GM10266 (cell line): ENCODE measurements at regions not wholly inside any gene's neighbourhood (a gene's known extent, or its start where the extent isn't known, plus 50 kb on each side); places are given as distances from the start of the nearest gene placed in this dataset.

ENCODE experiments used
- DNase-seq: peaks from one replicate; pipeline ENCODE4 v3.0.0; 2012; ENCODE audit errors: extremely low spot score
- CTCF ChIP-seq: IDR thresholded peaks from 2 replicates; pipeline ENCODE4 v1.5.1; 2012; ENCODE audit warnings: mild to moderate bottlenecking, low read depth; ENCODE audit not compliant: control insufficient read depth, insufficient read depth; ENCODE audit errors: missing control alignments

DNA sequence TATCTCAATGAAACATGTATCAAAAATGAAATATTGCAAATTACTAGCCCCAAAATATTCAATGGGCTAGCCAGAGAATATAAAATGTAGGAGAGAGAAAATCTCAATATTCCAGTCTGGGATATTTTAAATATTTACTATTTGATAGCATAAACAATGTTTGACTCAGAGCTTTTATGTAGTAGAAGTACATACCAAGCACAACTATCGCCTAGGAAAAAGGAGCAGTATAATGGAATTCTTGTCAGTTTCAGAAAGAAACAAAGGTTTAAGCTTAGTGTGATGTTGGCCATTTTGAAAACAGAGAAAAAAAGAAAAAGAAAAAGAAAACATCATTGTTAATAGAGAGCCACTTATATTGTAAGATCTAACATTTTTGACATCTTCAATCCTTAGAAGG is 1961.9 kb upstream of the CELF4 start:
- DNase-seq, result no peak
- TF ChIP-seq CTCF, result no peak

DNA sequence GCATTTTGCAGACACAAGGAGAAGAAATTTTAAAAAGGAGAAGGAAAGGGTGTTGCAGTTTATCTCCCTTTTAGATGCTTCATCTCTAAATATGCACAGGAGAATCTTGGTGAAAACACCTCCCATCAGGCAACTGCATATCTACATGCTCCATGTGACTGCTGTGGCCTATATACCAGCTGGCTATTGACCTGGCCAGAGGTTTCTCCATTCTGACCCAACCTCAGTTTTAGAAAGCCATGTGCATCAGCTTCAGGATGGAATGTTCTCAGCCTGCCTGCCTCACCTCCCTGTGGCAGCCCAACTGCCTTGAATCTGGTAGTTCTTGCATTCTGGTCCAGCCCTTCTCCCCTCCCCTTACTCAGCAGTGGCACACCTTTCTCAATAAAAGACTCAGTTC is 1958.8 kb upstream of the CELF4 start:
- TF ChIP-seq CTCF, result no peak
- no peak for DNase-seq

- no peak for DNase-seq
- TF ChIP-seq CTCF, result no peak
Observed at GRCh38 chr18:39523281-39523680, 1957.7 kb upstream of the CELF4 start.

DNA sequence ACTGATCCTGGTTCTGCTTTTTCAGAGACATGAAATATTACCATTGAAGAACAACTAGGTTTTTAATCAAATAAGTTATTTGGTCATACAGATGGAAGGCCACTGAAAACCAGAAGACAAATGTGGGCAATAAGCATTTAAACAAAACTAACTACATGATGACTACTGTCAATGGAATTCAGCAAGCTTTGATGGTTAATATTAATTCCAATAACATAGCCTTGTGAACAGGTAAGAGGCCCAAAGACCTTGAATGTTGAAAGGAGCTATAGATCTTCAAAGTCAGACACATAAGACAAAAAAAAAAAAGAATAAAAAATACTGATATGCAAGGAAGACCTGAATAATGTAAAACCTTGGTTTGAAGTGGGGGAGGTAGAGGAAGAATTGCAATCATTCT is 1955.6 kb upstream of the CELF4 start:
- no peak for TF ChIP-seq CTCF
- no peak for DNase-seq

GRCh38 chr18:39519741-39520140 is 1954.1 kb upstream of the CELF4 start:
- DNase-seq, result no peak
- TF ChIP-seq CTCF, result no peak

- no peak for DNase-seq
- no peak for TF ChIP-seq CTCF
Observed at GRCh38 chr18:39515299-39515698, 1949.7 kb upstream of the CELF4 start.

- DNase-seq, result no peak
- TF ChIP-seq CTCF, result no peak
Observed at GRCh38 chr18:39513186-39513585, 1947.6 kb upstream of the CELF4 start.
